GM12878 (cell line): ENCODE measurements at regions not wholly inside any gene's neighbourhood (a gene's known extent, or its start where the extent isn't known, plus 50 kb on each side); places are given as distances from the start of the nearest gene placed in this dataset. TPM values are rescaled to one million over a fixed set of nuclear protein-coding genes. Genes with fewer than 3 reads are reported as not detected.

Experiments used
- small RNA-seq: library from RNA; depleted of rRNA; stranded (forward); fragments of <200 nt; gene quantifications from one replicate; pipeline ENCODE3, GENCODE V24; 2014

Small RNA genes in the stretch of these regions (small RNA-seq; reads per million reads assigned to genes)
- gene RF00019 (not detected), gene RN7SL183P (not detected)
